ENCODE measurements at regions not wholly inside any gene's neighbourhood (a gene's known extent, or its start where the extent isn't known, plus 50 kb on each side); places are given as distances from the start of the nearest gene placed in this dataset.

- intact Hi-C loops (cut with DNase I) = no loop called here
- Histone ChIP-seq H3K9me3 (no peaks in the 10 kb centered on the region), H3K4me1 (no peaks in the 10 kb centered on the region), H3K36me3 (no peaks in the 10 kb centered on the region), H3K27ac (no peak overlapping the region), H3K4me3 (no peak overlapping the region), H3K27me3 (no peaks in the 10 kb centered on the region)
- ATAC-seq = no peak
- no peak for DNase-seq
- no peak for TF ChIP-seq CTCF (IDR thresholded peaks at IDR 0.05)
Observed at GRCh38 chr3:81308306-81308705, 453.1 kb downstream of the GBE1 start.

DNA sequence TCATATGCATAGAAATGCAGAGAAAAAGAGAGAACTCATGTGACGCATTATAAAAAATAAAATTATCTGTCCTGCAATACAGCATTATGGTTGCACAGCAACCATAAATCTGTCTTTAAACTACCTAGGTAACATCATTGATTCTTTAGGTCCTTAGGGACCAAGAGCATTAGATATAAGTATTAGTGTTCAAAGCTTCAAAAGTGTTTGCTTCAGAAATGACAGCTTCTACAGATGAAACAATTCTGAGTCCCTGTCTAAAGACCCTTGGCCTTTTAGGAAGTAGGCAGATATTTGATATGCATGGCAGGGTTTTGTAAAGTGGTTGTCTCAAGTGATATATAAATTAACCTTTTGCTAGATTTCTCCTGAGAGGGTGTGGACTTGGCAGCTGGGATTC lies 454.2 kb downstream of the GBE1 start:
- no peak for DNase-seq
- ATAC-seq = no peak
- no peaks in the 10 kb centered on the region for H3K27me3 ChIP-seq
- H3K4me1 ChIP-seq = no peaks in the 10 kb centered on the region
- intact Hi-C loops (cut with DNase I) = no loop called here
- H3K9me3 ChIP-seq = no peaks in the 10 kb centered on the region
- no peak overlapping the region for H3K4me3 ChIP-seq
- no peak for TF ChIP-seq CTCF (IDR thresholded peaks at IDR 0.05)
- H3K27ac ChIP-seq = no peak overlapping the region
- no peaks in the 10 kb centered on the region for H3K36me3 ChIP-seq

DNA sequence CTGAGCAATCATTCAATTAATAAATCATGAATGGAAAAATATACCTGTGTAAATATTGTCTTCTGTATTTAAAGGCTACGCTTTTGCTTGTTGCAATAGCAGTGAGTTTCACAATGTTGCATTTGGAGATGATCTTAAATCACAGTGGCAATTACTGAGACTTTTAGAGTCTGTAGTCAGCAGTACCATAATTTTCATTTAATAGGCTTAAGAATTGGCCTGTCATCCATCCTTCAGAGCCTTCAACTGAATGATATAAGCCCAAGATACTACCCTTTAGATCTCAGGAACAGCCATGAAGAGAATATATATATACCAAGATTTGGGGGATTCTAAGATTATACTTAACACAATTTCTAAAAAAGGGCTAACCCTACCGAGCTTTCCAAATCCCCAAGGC lies 458.1 kb downstream of the GBE1 start:
- no peaks in the 10 kb centered on the region for H3K36me3 ChIP-seq
- H3K4me1 ChIP-seq = no peaks in the 10 kb centered on the region
- H3K27me3 ChIP-seq = no peaks in the 10 kb centered on the region
- ATAC-seq (no peak), DNase-seq (no peak)
- intact Hi-C loops (cut with DNase I) = no loop called here
- H3K27ac ChIP-seq = no peak overlapping the region
- TF ChIP-seq CTCF (IDR thresholded peaks at IDR 0.05) = no peak
- H3K9me3 ChIP-seq = no peaks in the 10 kb centered on the region
- no peak overlapping the region for H3K4me3 ChIP-seq

DNA sequence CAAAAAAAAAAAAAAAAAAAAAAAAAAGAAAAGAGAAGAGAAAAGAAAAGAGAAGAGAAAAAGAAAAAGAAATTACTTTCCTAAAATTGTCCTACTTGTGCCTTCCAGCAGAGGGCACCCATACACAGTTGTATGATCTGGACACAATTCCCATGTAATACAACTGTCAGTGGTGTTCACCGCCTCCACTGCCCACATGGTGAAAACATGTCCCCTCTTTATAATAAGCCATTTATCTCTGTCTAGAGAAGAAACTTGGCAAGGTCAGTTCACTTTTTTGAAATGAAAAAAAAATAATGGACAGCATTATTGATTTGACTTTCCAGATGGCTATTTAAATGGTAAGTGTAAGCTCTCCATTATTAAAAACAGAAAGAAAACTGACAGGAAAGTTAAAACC lies 459.4 kb downstream of the GBE1 start:
- intact Hi-C loops (cut with DNase I) = no loop called here
- TF ChIP-seq CTCF (IDR thresholded peaks at IDR 0.05) = peak; percentile 66
- Histone ChIP-seq H3K27me3 (no peaks in the 10 kb centered on the region), H3K4me1 (no peaks in the 10 kb centered on the region), H3K36me3 (no peaks in the 10 kb centered on the region), H3K9me3 (no peaks in the 10 kb centered on the region), H3K27ac (no peak overlapping the region), H3K4me3 (no peak overlapping the region)
- DNase-seq (no peak), ATAC-seq (peak; percentile 79)

- Histone ChIP-seq H3K9me3 (no peaks in the 10 kb centered on the region), H3K27ac (no peak overlapping the region), H3K36me3 (no peaks in the 10 kb centered on the region), H3K4me3 (no peak overlapping the region), H3K27me3 (no peaks in the 10 kb centered on the region), H3K4me1 (no peaks in the 10 kb centered on the region)
- intact Hi-C loops (cut with DNase I) = no loop called here
- ATAC-seq (no peak), DNase-seq (no peak)
- TF ChIP-seq CTCF (IDR thresholded peaks at IDR 0.05) = no peak
Observed at GRCh38 chr3:81301230-81301629, 460.2 kb downstream of the GBE1 start.

GRCh38 chr3:81300324-81300927 lies 461.0 kb downstream of the GBE1 start:
- Histone ChIP-seq H3K27ac (no peak overlapping the region), H3K36me3 (no peaks in the 10 kb centered on the region)
- no peak for DNase-seq

More at GRCh38 chr3:81300324-81300927, 461.0 kb downstream of the GBE1 start:
- TF ChIP-seq CTCF (IDR thresholded peaks at IDR 0.05) = no peak
- intact Hi-C loops (cut with DNase I) = no loop called here
- Histone ChIP-seq H3K4me1 (no peaks in the 10 kb centered on the region), H3K9me3 (no peaks in the 10 kb centered on the region), H3K4me3 (no peak overlapping the region), H3K27me3 (no peaks in the 10 kb centered on the region)
- ATAC-seq = no peak

Measured in upper lobe of right lung (tissue), 1 donor.